ENCODE measurements at regions not wholly inside any gene's neighbourhood (a gene's known extent, or its start where the extent isn't known, plus 50 kb on each side); places are given as distances from the start of the nearest gene placed in this dataset.
"Not testable (repeated sequence)": the region's sequence is repeated elsewhere in the genome, so short reads cannot be mapped to it uniquely, and the experiment has no call there.

GRCh38 chr11:134943544-134943943 lies 531.5 kb upstream of the B3GAT1 start:
- DNase-seq = no peak

DNA sequence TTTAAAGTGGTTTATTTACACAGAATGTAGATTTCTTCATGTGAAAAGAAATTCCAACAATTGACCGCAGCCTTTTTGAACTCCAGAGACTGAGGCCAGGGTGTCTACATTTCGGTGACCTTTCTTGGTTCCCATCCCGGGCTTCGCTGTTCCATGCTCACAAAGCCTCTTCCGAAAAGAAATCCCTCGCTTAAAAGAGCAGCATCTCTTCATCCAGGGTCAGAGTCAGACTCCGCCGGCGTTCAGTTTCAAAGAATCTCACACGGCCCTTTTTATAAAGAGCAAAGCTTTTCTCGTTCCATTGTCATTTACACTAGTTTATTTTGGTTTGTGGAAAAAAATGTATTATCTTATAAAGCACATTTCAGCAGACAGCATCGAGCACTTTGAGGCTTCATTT lies 530.6 kb upstream of the B3GAT1 start:
- no peak for DNase-seq

DNA sequence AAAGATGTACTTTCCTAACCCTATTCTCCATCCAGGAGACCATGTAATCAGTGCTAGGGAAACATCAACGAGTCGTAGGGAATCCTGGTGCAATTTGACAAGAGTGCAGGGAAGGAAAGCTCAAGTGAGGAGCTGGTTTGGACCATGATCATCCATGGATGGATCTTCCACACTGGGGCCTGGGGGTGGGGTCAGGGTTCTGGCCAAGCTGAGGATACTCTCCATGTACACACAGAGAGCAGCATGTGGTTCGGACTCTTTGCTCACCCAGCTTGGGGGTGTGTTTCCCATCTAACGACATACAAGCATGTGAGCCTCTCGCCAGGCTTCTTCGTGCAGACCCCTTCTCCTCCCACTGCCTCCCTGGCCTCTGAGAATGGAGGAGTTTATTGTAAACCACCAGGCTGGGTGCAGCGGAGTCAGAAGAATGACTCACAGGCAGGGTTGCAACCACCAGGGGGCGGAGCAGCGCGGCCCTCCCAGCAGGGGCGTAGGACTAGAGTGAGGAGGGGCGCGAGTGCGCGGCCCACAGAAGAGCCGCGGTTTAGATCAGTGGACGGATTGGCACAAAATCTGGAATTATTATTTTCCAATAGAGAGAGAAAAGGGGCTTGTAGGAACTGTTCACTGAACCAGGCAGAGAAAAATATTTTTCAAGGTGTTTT lies 530.0 kb upstream of the B3GAT1 start:
- DNase-seq = peak in 1 of 2 experiments; percentile 7

DNA sequence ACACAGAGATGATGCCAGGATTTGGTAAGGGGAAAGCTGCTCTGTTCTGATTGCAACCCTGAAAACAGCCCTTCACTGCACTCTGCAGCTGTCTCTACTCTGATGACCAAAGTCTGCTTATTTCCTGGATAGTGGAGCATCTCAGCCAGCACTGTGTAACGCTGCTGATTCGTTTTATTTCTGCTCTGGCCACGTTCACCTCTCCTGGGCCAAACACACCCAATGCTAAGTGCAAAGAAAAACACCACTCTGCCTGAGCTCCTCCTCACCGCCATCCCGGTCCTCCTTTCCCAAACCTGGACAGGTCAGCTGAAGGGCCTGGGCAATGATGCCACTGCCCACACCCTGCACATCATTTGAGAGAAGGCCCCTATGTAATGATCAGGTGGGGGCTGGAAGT lies 529.3 kb upstream of the B3GAT1 start:
- DNase-seq = no peak

GRCh38 chr11:134940441-134941126 lies 528.5 kb upstream of the B3GAT1 start:
- DNase-seq = no peak

DNA sequence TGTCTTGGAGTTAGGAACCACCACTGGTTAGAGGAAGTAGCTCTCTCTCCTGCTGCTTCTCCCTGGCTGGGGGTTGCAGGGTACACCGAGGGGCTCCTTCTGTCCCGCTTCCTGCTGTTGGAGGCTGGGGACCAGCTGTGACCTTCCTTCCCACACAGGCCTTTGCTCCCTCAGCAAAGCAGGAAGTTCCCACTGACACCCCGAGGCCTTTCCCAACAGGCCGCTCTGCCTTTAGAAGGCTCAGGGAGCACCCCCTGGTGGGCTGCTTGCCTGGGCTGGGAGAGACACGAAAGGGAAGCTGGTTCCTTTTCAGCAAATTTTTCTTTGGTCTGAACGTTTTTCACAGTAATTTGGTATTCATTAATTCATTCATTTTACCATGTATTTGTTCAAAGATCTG lies 527.9 kb upstream of the B3GAT1 start:
- DNase-seq = peak in 1 of 2 experiments; percentile 1

DNA sequence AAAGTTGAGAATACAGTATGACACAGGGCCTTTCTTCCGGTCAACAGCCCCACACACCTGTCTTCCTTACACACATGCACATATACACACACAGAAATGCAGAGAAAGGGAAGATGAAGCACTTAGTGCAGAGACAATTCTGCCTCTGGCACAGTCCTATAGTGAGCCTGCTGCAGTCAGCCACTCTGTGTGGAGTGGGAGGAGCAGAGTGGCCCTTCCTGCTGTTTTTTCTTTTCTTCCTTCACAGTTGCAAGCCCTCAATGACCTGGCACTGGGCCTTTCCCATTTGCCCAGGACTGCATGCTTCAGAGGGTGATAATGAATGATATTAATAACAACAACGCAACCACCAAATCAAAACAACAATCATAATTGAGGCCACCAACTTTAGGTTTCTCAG lies 527.0 kb upstream of the B3GAT1 start:
- DNase-seq = no peak

DNA sequence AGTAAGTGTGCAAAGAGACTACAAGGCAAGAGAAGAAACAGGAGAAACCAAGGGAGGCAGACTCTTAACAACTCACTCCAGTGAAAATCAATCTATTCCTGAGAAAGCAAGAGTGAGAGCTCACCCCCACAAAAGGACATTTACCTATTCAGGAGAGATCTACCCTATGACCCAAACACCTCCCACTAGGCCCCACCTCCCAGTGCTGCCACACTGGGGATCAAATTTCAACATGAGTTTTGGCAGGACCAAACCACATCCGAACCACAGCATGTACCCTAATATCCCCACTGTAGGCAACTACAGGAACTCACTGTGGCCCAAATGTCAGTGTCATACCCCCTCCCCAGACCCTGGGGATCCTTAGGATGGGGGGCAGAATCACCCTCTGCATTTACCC lies 526.2 kb upstream of the B3GAT1 start:
- DNase-seq = no peak

DNA sequence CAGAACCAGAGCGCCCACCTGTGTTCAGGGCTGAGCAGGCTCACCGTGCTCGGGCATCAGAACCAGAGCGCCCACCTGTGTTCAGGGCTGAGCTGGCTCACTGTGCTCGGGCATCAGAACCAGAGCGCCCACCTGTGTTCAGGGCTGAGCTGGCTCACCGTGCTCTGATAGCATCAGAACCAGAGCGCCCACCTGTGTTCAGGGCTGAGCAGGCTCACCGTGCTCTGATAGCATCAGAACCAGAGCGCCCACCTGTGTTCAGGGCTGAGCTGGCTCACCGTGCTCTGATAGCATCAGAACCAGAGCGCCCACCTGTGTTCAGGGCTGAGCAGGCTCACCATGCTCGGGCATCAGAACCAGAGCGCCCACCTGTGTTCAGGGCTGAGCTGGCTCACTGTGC lies 525.2 kb upstream of the B3GAT1 start:
- not testable (repeated sequence) for DNase-seq

GRCh38 chr11:134932761-134933160 lies 520.7 kb upstream of the B3GAT1 start:
- DNase-seq = no peak

- DNase-seq = no peak
Observed at GRCh38 chr11:134925432-134925831, 513.4 kb upstream of the B3GAT1 start.

GRCh38 chr11:134923441-134923840 lies 511.4 kb upstream of the B3GAT1 start:
- no peak for DNase-seq

DNA sequence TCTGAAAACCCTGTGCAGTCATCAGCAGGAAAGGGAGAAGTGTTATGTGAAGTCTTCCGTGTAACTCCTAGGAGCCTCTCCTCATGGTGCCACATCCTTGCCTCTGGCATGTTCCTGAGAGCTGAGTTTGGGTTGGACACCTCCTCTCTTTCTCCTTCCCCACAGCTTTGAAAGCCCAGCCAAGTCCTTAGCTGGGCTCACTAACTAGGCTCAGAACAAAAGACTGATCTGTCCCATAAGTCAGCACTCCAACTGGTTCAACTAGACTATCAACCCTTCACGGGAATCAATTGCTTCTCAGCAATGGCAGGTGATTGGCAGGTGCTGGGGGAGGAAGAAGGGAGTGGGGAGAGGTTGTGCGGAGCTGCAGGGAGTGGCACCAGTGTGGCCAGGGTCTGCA lies 509.9 kb upstream of the B3GAT1 start:
- DNase-seq = no peak

GRCh38 chr11:134920851-134921608 lies 509.0 kb upstream of the B3GAT1 start:
- DNase-seq = no peak

GRCh38 chr11:134916421-134917213 lies 504.6 kb upstream of the B3GAT1 start:
- DNase-seq = no peak

DNA sequence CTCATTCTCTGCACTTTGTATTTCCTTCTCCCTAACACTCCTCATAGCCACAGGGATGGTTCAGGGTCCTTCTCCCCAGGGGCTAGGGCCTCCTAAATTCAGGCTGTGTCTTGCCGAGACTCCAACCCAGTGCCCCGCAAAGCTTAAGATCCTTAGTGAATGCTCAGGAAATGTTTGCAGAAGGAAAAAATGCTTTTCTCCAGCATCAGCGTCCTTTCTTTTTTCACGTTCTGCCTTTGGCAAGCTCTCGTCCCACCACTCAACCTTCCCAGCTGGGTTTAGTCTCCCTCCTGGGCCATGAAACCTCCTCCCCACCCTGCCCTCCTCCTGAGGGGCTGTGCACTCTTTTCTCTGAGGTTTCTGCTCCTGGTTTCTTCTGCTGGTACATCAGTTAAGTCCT lies 503.8 kb upstream of the B3GAT1 start:
- DNase-seq = no peak

DNA sequence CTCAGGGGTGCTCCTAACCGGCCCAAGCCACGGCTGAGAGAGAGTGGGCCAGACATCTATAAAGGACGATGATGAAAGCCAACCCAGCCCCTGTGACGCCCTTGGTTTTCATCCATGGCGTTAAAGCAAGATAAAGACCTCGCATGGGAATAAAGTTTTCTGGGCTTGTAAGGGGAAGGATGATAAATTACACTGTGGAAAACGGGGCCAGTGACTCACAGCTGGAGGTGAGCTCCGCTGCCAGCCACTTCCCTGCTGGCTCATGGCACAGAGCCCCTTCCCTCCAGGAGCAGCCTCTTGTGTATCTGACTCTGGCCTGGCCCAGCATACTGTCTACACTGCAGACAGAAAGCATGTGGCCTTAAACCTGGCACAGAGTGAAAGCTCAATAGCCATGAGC lies 503.2 kb upstream of the B3GAT1 start:
- no peak for DNase-seq

GRCh38 chr11:134913999-134914590 lies 502.1 kb upstream of the B3GAT1 start:
- DNase-seq = no peak

DNA sequence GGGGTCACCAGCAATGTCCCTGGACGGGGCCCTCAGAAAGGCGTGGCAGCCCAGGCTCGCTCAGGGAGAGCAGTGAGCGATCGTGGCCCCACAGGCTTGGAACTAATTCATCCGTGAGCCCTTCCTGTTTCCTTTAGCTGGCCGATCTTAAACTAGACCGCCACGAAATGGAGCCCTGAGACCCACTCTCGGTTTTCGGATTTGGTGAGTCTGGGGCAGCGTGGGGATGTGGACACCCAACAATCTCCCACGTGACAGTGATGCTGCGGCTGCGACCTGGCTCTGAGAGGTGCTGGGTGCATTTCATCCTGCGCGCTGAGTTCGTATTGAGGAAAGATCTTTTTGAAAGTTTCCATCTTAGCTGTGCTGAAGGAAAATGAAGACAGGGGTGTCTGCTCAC lies 501.3 kb upstream of the B3GAT1 start:
- no peak for DNase-seq

GRCh38 chr11:134911514-134912180 lies 499.6 kb upstream of the B3GAT1 start:
- no peak for DNase-seq

GRCh38 chr11:134908583-134908982 lies 496.5 kb upstream of the B3GAT1 start:
- no peak for DNase-seq

DNA sequence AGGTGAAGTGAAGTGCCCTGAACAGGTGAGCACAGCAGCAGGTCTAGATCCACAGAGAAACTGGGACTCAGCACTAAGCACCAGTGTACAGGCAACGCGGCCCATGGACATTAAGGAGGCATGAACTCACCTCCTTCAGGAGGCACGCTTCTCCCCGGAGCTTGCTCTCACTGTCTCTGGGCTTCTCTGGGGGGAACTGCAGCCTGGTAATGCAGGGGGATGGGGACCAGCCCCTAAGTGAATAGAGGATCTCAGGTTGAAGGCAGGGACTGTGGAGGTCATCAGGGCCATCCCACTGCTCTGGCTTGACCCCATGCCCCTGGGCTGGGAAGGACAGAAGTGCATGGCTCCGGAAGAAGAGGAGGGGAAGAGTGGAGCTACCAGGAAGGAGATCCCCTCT lies 495.6 kb upstream of the B3GAT1 start:
- no peak for DNase-seq
